Testis (tissue), 2 donors: ENCODE measurements at regions not wholly inside any gene's neighbourhood (a gene's known extent, or its start where the extent isn't known, plus 50 kb on each side); places are given as distances from the start of the nearest gene placed in this dataset.

Experiments used
- DNase-seq: peaks from one replicate; pipeline ENCODE4 v3.0.0-alpha.2; 2019
- H3K27ac ChIP-seq, 2 donors: fragments of 200-600 bp; sonication (generic); one replicate each; pipeline ENCODE4 v1.5.1; 2019
- H3K27me3 ChIP-seq: fragments of 200-600 bp; sonication (generic); one replicate; pipeline ENCODE4 v1.5.1; 2019
- H3K36me3 ChIP-seq: fragments of 200-600 bp; sonication (generic); one replicate; pipeline ENCODE4 v1.5.1; 2017; ENCODE audit warnings: low read depth; ENCODE audit errors: missing control alignments
- H3K4me1 ChIP-seq: fragments of 200-600 bp; sonication (generic); one replicate; pipeline ENCODE4 v1.5.1; 2019
- H3K4me3 ChIP-seq, 2 donors: fragments of 200-600 bp; sonication (generic); one replicate each; pipeline ENCODE4 v1.5.1; 2017 to 2019
- H3K9me3 ChIP-seq: fragments of 200-600 bp; sonication (generic); one replicate; pipeline ENCODE4 v1.5.1; 2017
- POLR2A ChIP-seq: fragments of 450-650 bp; IDR thresholded peaks from one replicate; pipeline ENCODE4 v1.6.1; 2017; ENCODE audit warnings: antibody characterized with exemption, mild to moderate bottlenecking, moderate library complexity
- WGBS, 2 donors: methylation state at CpG; one replicate each; pipeline ENCODE4 v1.1.5; 2018; 5-methylcytosine and 5-hydroxymethylcytosine counted together
- intact Hi-C: fragments of 100-400 bp; cut with DNase I; formaldehyde crosslinking; loops from one replicate; pipeline ENCODE4 v1.15.1; 2023; ENCODE audit warnings: low total_unique reads
- TF ChIP-seq, protein P1 (sequence below), 3 experiments: fragments of 450-650 bp in 2 of 3; fragments of 200-600 bp in 1 of 3; sonication (generic) in 1 of 3; IDR thresholded peaks; one replicate each; pipeline ENCODE4 v1.5.1; 2016 to 2019; ENCODE audit warnings: antibody characterized with exemption in 3 of 3, mild to moderate bottlenecking in 2 of 3, moderate library complexity in 1 of 3

GRCh38 chr22:48652796-48653195 lies 1174.9 kb downstream of the BRD1 start:
- Histone ChIP-seq H3K27me3 (no peaks in the 10 kb centered on the region), H3K36me3 (no peaks in the 10 kb centered on the region), H3K27ac (no peak overlapping the region), H3K4me3 (no peak overlapping the region), H3K4me1 (no peaks in the 10 kb centered on the region), H3K9me3 (no peaks in the 10 kb centered on the region)
- 85 to 92% methylated on average over 10 to 16 of the region's 16 CpGs for WGBS, 2 donors
- TF ChIP-seq, protein P1, sequence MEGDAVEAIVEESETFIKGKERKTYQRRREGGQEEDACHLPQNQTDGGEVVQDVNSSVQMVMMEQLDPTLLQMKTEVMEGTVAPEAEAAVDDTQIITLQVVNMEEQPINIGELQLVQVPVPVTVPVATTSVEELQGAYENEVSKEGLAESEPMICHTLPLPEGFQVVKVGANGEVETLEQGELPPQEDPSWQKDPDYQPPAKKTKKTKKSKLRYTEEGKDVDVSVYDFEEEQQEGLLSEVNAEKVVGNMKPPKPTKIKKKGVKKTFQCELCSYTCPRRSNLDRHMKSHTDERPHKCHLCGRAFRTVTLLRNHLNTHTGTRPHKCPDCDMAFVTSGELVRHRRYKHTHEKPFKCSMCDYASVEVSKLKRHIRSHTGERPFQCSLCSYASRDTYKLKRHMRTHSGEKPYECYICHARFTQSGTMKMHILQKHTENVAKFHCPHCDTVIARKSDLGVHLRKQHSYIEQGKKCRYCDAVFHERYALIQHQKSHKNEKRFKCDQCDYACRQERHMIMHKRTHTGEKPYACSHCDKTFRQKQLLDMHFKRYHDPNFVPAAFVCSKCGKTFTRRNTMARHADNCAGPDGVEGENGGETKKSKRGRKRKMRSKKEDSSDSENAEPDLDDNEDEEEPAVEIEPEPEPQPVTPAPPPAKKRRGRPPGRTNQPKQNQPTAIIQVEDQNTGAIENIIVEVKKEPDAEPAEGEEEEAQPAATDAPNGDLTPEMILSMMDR (IDR thresholded peaks at IDR 0.05) = no peak
- TF ChIP-seq POLR2A = no peak
- intact Hi-C loops = no loop called here
- no peak for DNase-seq

DNA sequence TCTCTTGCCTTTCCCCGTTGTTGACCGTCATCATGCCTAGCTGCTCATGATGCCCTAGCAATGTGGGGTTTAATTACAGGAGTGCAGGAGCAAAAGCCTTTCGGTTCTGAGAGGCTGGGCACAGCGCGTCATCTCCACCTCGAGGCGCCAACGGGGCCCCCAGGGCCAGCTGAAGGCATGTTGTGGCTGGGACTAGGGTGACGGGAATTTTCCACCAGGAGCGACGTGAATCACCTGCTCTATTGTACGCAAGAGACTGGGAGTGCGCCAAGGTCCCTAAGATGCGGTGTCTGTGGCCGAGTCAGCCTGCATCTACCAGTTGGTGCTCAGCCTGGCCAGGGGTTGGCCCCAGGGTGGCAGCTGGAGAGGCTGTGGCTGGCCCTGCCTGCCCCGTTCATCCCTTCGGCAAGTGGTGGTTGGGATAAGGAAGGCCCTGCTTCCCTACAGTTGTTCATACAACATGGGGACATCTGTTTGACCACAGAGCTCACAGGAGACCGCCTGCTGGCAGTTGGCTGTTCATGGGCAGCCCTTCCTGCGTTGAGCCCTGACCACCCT lies 1175.6 kb downstream of the BRD1 start:
- Histone ChIP-seq H3K9me3 (no peaks in the 10 kb centered on the region), H3K27me3 (no peaks in the 10 kb centered on the region), H3K4me1 (no peaks in the 10 kb centered on the region), H3K4me3 (no peak overlapping the region), H3K27ac (no peak overlapping the region), H3K36me3 (no peaks in the 10 kb centered on the region)
- intact Hi-C loops = no loop called here
- DNase-seq = no peak
- TF ChIP-seq, protein P1 (IDR thresholded peaks at IDR 0.05) = no peak
- no peak for TF ChIP-seq POLR2A
- 90 to 93% methylated on average over 8 to 19 of the region's 19 CpGs for WGBS, 2 donors

DNA sequence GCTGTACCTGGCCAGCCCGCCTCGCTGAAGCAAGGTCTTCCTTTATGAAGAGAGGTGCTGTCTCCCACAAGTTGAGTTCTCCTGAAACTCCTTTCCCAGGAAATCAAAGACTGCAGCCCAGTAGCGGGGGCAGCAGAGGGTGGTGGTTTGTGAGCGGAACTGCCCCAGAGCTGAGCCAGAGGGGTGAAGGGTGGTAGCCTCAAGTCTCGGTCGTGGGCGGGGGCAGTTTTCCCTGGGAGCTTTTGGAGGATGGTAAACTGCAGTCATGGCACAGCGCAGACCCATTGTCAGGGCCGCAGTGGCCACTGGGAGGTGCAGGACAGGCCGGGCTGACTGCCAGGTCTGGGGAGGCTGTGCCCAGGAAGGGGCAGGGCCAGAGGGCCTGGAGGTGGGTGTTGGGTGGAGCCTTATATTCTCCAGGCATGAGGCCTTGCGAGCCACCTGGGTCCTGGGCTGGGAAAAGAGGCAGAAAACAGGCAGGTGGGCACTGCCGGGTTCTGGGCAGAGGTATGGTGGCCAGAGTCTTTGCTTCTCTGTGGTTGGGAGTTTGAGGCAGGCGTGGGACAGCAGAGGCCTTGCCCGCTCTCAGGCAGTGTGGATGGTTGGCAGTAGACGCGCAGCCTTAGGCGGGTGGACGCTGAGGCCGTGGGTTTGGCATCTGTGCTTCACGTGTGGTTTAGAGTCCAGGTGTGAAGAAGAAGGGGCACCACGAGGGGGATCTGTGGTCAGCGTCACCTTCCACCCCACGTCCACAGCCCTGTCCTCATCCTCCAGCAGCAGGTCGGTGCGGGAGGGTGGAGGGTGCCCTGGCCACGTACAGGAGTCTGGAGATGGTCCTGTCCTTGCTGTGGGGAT lies 1176.4 kb downstream of the BRD1 start:
- H3K36me3 ChIP-seq = no peaks in the 10 kb centered on the region
- DNase-seq = no peak
- no peaks in the 10 kb centered on the region for H3K9me3 ChIP-seq
- no peak overlapping the region for H3K27ac ChIP-seq
- intact Hi-C loops = no loop called here
- H3K4me1 ChIP-seq = no peaks in the 10 kb centered on the region
- no peaks in the 10 kb centered on the region for H3K27me3 ChIP-seq
- H3K4me3 ChIP-seq = no peak overlapping the region
- TF ChIP-seq POLR2A = no peak
- TF ChIP-seq, protein P1 (IDR thresholded peaks at IDR 0.05) = no peak
- WGBS, 2 donors = 90 to 91% methylated on average over 21 to 26 of the region's 26 CpGs

- Histone ChIP-seq H3K4me3 (no peak overlapping the region), H3K27ac (no peak overlapping the region), H3K36me3 (no peaks in the 10 kb centered on the region), H3K4me1 (no peaks in the 10 kb centered on the region), H3K27me3 (no peaks in the 10 kb centered on the region), H3K9me3 (no peaks in the 10 kb centered on the region)
- 90 to 95% methylated on average over 15 to 17 of the region's 17 CpGs for WGBS, 2 donors
- DNase-seq = no peak
- TF ChIP-seq, protein P1 (IDR thresholded peaks at IDR 0.05) = no peak
- no peak for TF ChIP-seq POLR2A
- intact Hi-C loops = no loop called here
These were observed 1177.2 kb downstream of the BRD1 start for GRCh38 chr22:48650323-48651035.
